ENCODE measurements at regions not wholly inside any gene's neighbourhood (a gene's known extent, or its start where the extent isn't known, plus 50 kb on each side); places are given as distances from the start of the nearest gene placed in this dataset.
A peak's percentile ranks its signal among the peaks of the same experiment; 100 is the strongest.
"Not testable (repeated sequence)": the region's sequence is repeated elsewhere in the genome, so short reads cannot be mapped to it uniquely, and the experiment has no call there.

- not testable (repeated sequence) for H3K4me1 ChIP-seq (ENCODE audit: control insufficient read depth in 2 of 2, insufficient read depth in 1 of 2, low read depth in 1 of 2, low read length in 2 of 2); H4K91ac ChIP-seq (ENCODE audit: low read depth, low read length, poor library complexity); H3K79me1 ChIP-seq (ENCODE audit: low read depth, low read length); H3K9ac ChIP-seq (ENCODE audit: low read depth, low read length, poor library complexity); H2BK12ac ChIP-seq (ENCODE audit: low read length); DNase-seq (ENCODE audit: low spot score); H3K27ac ChIP-seq (replicated peaks; ENCODE audit: low read length); H2BK5ac ChIP-seq (ENCODE audit: low read length); H3K9me3 ChIP-seq (replicated peaks in 1 of 2; ENCODE audit: control insufficient read depth in 2 of 2, insufficient read depth in 1 of 2, low read depth in 1 of 2, low read length in 2 of 2); H4K8ac ChIP-seq (ENCODE audit: low read depth, low read length); H3K27me3 ChIP-seq (ENCODE audit: control insufficient read depth in 3 of 3, insufficient read depth in 3 of 3, low read depth in 1 of 3, low read length in 3 of 3); H2AFZ ChIP-seq (ENCODE audit: low read length); H3K4me3 ChIP-seq (ENCODE audit: low read length in 2 of 2); H3K4ac ChIP-seq (ENCODE audit: low read length); H3K4me2 ChIP-seq (ENCODE audit: insufficient read depth, low read length, poor library complexity, severe bottlenecking); H2BK120ac ChIP-seq (ENCODE audit: low read depth, low read length); H3K23ac ChIP-seq (ENCODE audit: low read depth, low read length, poor library complexity); H2BK15ac ChIP-seq (ENCODE audit: low read length); H2AK5ac ChIP-seq (ENCODE audit: low read depth, low read length); H3K14ac ChIP-seq (ENCODE audit: low read length); H3K36me3 ChIP-seq (replicated peaks in 1 of 2; ENCODE audit: control insufficient read depth in 2 of 2, insufficient read depth in 2 of 2, low read length in 2 of 2); H3K18ac ChIP-seq (ENCODE audit: low read length)
- no CpG with 5 or more reads among the region's 5 CpGs for WGBS, 2 donors (ENCODE audit: extremely low coverage in 2 of 2, insufficient read length in 2 of 2, insufficient replicate concordance in 1 of 2)
These were observed 158.6 kb downstream of the PPIAL4G start for GRCh38 chr1:148324465-148324864.

DNA sequence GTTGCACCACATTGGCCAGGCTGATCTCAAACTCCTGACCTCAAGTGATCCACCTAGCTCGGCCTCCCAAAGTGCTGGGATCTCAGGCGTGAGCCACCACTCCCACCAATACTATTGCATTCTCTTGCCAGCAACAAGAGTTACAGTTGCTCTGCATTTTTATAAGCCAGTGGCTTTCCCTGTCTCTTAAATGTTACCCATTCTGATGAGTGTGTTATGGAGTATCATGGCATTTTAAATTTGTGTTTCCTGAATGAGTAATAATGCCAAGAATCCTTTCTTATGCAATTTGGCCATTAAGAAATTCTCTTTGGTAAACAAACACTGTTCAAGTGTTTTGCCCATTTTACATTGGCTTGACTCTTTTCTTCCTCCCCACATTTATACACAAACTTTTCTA is 163.0 kb downstream of the PPIAL4G start:
- not testable (repeated sequence) for H3K9me3 ChIP-seq (replicated peaks in 1 of 2; ENCODE audit: control insufficient read depth in 2 of 2, insufficient read depth in 1 of 2, low read depth in 1 of 2, low read length in 2 of 2); H2BK5ac ChIP-seq (ENCODE audit: low read length)
- no CpG with 5 or more reads among the region's 2 CpGs for WGBS, 2 donors (ENCODE audit: extremely low coverage in 2 of 2, insufficient read length in 2 of 2, insufficient replicate concordance in 1 of 2)

DNA sequence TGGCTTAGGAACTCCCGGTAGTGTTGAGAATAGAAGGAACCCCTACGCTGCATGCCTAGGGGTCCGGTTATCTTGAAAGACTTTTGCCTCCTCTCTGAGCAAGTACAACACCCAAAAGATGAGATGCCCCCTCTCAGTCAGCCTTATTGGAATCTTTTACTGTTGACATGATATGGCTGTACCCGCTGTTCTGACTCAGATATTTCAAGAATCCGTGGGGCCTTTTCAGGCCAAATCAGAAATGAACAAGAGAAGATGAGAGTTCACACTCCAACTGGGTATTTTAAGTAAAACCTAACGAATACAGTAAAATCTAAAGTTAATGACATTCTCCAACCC is 164.2 kb downstream of the PPIAL4G start:
- H2BK12ac ChIP-seq (ENCODE audit: low read length), result no peak overlapping the region
- H3K4me1 ChIP-seq (ENCODE audit: control insufficient read depth in 2 of 2, insufficient read depth in 1 of 2, low read depth in 1 of 2, low read length in 2 of 2), result peaks cover 0 to 7% of the 10 kb centered on the region in 2 donors
- no peak for DNase-seq (ENCODE audit: low spot score)
- no peaks in the 10 kb centered on the region for H3K36me3 ChIP-seq (replicated peaks in 1 of 2; ENCODE audit: control insufficient read depth in 2 of 2, insufficient read depth in 2 of 2, low read length in 2 of 2)
- no CpG with 5 or more reads among the region's 6 CpGs for WGBS, 2 donors (ENCODE audit: extremely low coverage in 2 of 2, insufficient read length in 2 of 2, insufficient replicate concordance in 1 of 2)
- H3K18ac ChIP-seq (ENCODE audit: low read length), result no peak overlapping the region
- H3K4ac ChIP-seq (ENCODE audit: low read length), result no peak overlapping the region
- H3K27me3 ChIP-seq (ENCODE audit: control insufficient read depth in 3 of 3, insufficient read depth in 3 of 3, low read depth in 1 of 3, low read length in 3 of 3), result peaks cover 2 to 37% (median 28%) of the 10 kb centered on the region in 3 experiments
- no peaks in the 10 kb centered on the region for H3K79me1 ChIP-seq (ENCODE audit: low read depth, low read length)
- H2AFZ ChIP-seq (ENCODE audit: low read length), result no peak overlapping the region
- peak overlapping the region; percentile 62 for H3K4me2 ChIP-seq (ENCODE audit: insufficient read depth, low read length, poor library complexity, severe bottlenecking)
- no peaks in the 10 kb centered on the region for H3K9me3 ChIP-seq (replicated peaks in 1 of 2; ENCODE audit: control insufficient read depth in 2 of 2, insufficient read depth in 1 of 2, low read depth in 1 of 2, low read length in 2 of 2)
- H4K91ac ChIP-seq (ENCODE audit: low read depth, low read length, poor library complexity), result no peak overlapping the region
- no peak overlapping the region for H3K14ac ChIP-seq (ENCODE audit: low read length)
- H2BK5ac ChIP-seq (ENCODE audit: low read length), result no peak overlapping the region
- H2AK5ac ChIP-seq (ENCODE audit: low read depth, low read length), result no peak overlapping the region
- H3K4me3 ChIP-seq (ENCODE audit: low read length in 2 of 2), result peak overlapping the region in 1 of 2 donors; percentile 6
- no peak overlapping the region for H2BK15ac ChIP-seq (ENCODE audit: low read length)
- no peak overlapping the region for H2BK120ac ChIP-seq (ENCODE audit: low read depth, low read length)
- no peak overlapping the region for H4K8ac ChIP-seq (ENCODE audit: low read depth, low read length)
- H3K23ac ChIP-seq (ENCODE audit: low read depth, low read length, poor library complexity), result no peak overlapping the region
- H3K27ac ChIP-seq (replicated peaks; ENCODE audit: low read length), result no peak overlapping the region
- no peak overlapping the region for H3K9ac ChIP-seq (ENCODE audit: low read depth, low read length, poor library complexity)

More for the DNA sequence above, 163.0 kb downstream of the PPIAL4G start:
- DNase-seq (ENCODE audit: low spot score); H3K4me3 ChIP-seq (ENCODE audit: low read length in 2 of 2); H3K27ac ChIP-seq (replicated peaks; ENCODE audit: low read length); H4K91ac ChIP-seq (ENCODE audit: low read depth, low read length, poor library complexity); H4K8ac ChIP-seq (ENCODE audit: low read depth, low read length); H3K4ac ChIP-seq (ENCODE audit: low read length); H2AK5ac ChIP-seq (ENCODE audit: low read depth, low read length); H2BK120ac ChIP-seq (ENCODE audit: low read depth, low read length); H3K23ac ChIP-seq (ENCODE audit: low read depth, low read length, poor library complexity); H3K4me2 ChIP-seq (ENCODE audit: insufficient read depth, low read length, poor library complexity, severe bottlenecking); H3K14ac ChIP-seq (ENCODE audit: low read length); H3K79me1 ChIP-seq (ENCODE audit: low read depth, low read length); H2AFZ ChIP-seq (ENCODE audit: low read length); H2BK15ac ChIP-seq (ENCODE audit: low read length); H3K36me3 ChIP-seq (replicated peaks in 1 of 2; ENCODE audit: control insufficient read depth in 2 of 2, insufficient read depth in 2 of 2, low read length in 2 of 2); H2BK12ac ChIP-seq (ENCODE audit: low read length); H3K9ac ChIP-seq (ENCODE audit: low read depth, low read length, poor library complexity); H3K4me1 ChIP-seq (ENCODE audit: control insufficient read depth in 2 of 2, insufficient read depth in 1 of 2, low read depth in 1 of 2, low read length in 2 of 2); H3K18ac ChIP-seq (ENCODE audit: low read length): not testable (repeated sequence)
- peaks cover 2 to 36% (median 28%) of the 10 kb centered on the region in 3 experiments for H3K27me3 ChIP-seq (ENCODE audit: control insufficient read depth in 3 of 3, insufficient read depth in 3 of 3, low read depth in 1 of 3, low read length in 3 of 3)

- Histone ChIP-seq H3K4ac (ENCODE audit: low read length) (no peak overlapping the region), H4K91ac (ENCODE audit: low read depth, low read length, poor library complexity) (no peak overlapping the region), H2BK15ac (ENCODE audit: low read length) (no peak overlapping the region), H3K23ac (ENCODE audit: low read depth, low read length, poor library complexity) (no peak overlapping the region), H3K4me3 (ENCODE audit: low read length in 2 of 2) (peak overlapping the region in 1 of 2 donors; percentile 66), H3K79me1 (ENCODE audit: low read depth, low read length) (no peaks in the 10 kb centered on the region), H3K18ac (ENCODE audit: low read length) (peak overlapping the region; percentile 50), H2BK120ac (ENCODE audit: low read depth, low read length) (no peak overlapping the region), H3K36me3 (replicated peaks in 1 of 2; ENCODE audit: control insufficient read depth in 2 of 2, insufficient read depth in 2 of 2, low read length in 2 of 2) (no peaks in the 10 kb centered on the region), H3K4me2 (ENCODE audit: insufficient read depth, low read length, poor library complexity, severe bottlenecking) (peak overlapping the region; percentile 62), H3K14ac (ENCODE audit: low read length) (no peak overlapping the region), H3K9ac (ENCODE audit: low read depth, low read length, poor library complexity) (peak overlapping the region; percentile 31), H2AFZ (ENCODE audit: low read length) (no peak overlapping the region), H2AK5ac (ENCODE audit: low read depth, low read length) (no peak overlapping the region), H3K4me1 (ENCODE audit: control insufficient read depth in 2 of 2, insufficient read depth in 1 of 2, low read depth in 1 of 2, low read length in 2 of 2) (peaks cover 0 to 7% of the 10 kb centered on the region in 2 donors), H2BK5ac (ENCODE audit: low read length) (no peak overlapping the region), H4K8ac (ENCODE audit: low read depth, low read length) (no peak overlapping the region), H3K27me3 (ENCODE audit: control insufficient read depth in 3 of 3, insufficient read depth in 3 of 3, low read depth in 1 of 3, low read length in 3 of 3) (peaks cover 2 to 39% (median 28%) of the 10 kb centered on the region in 3 experiments), H3K9me3 (replicated peaks in 1 of 2; ENCODE audit: control insufficient read depth in 2 of 2, insufficient read depth in 1 of 2, low read depth in 1 of 2, low read length in 2 of 2) (no peaks in the 10 kb centered on the region), H2BK12ac (ENCODE audit: low read length) (no peak overlapping the region), H3K27ac (replicated peaks; ENCODE audit: low read length) (no peak overlapping the region)
- DNase-seq (ENCODE audit: low spot score), result no peak
- WGBS, 2 donors (ENCODE audit: extremely low coverage in 2 of 2, insufficient read length in 2 of 2, insufficient replicate concordance in 1 of 2), result no CpG with 5 or more reads among the region's 39 CpGs
These were observed 164.8 kb downstream of the PPIAL4G start for GRCh38 chr1:148318123-148318903.

Measured in neuronal stem cell (in vitro differentiated cells).